Limb (tissue), 2 donors: ENCODE measurements at regions not wholly inside any gene's neighbourhood (a gene's known extent, or its start where the extent isn't known, plus 50 kb on each side); places are given as distances from the start of the nearest gene placed in this dataset.

Source experiments
- DNase-seq, 2 donors: peaks; one replicate each; pipeline ENCODE4 v3.0.0-alpha.2; 2016; ENCODE audit errors: extremely low spot score in 2 of 2

DNA sequence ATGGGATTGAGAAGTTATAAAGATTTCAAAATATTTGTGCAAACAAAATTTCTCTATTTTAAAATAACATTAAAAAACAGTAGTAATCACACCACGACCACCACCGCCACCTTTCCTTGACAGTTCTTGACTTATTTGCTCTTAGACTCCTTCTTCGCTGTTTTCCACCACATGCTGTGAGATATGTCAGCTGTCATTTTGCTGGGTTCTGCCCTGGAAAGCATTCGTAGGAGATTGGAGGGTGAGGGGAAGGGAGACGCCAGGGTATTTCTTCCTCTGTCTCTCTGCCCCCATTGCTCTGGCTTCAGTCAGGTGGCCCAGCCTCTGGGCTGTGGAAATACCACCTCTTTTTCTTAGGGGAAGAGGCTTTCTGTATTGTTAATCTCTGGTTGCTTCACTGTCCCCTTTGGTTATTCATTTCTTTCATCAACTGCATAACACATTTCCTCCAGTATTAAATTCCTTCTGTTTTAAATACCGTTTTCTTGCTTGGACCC, 186.2 kb downstream of the NEDD1 start:
- DNase-seq, result no peak

DNA sequence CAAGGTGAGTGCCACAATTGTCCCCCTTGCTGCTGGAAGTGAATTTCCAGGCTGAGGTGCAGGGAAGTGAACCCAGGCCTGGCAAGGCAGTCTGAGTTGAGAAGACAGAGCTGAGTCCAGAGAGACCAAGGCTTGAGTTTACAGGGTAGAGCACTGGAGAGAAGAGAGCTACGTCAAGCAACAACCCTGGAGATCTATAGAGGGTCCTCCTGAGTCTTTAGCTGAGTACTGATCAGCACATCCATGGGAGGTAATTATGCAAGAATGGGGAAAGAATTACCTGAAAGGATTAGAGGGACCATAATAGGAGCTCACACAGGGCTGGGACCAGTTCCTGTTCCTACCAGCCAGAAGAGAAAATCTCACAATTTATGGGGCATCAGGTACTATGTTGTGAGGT, 190.7 kb downstream of the NEDD1 start:
- DNase-seq, result no peak

DNA sequence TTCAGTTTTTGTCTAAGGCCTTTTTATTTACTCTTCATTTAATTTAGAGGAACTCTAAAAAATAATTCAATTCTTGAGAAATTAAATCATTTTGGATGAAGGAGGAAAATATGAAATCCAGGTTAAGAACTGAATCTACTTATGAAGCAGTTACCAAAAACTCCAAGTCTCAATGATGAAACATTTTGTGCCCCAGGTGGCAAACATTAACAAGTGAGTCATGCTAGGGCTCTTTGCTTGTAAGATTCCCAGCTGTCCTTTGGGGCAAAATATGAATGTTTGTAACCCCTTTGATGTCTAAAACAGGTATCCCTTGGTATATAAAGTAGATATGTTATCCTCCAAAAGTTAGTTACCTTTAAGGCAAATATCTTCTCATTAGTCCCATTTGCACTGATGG, 202.4 kb downstream of the NEDD1 start:
- DNase-seq, result no peak

DNA sequence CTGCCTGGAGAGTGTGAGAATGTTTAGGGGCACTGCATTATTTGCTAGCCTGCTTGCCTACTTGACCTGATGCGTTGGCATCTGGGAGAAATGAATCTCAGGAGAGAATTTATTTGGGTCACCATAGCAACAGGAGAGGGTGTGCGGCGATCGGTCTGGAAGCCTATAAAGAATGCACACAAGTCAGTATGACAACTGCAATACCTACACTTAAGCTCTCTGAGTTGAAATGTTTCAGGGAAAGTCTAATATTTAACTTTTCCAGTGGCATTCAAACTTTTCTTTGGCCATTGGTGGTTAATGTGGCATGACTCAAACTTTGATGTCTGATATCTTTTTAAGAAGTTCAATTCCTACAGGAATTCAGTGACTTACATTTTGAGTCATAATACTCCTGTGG, 205.1 kb downstream of the NEDD1 start:
- no peak for DNase-seq

DNA sequence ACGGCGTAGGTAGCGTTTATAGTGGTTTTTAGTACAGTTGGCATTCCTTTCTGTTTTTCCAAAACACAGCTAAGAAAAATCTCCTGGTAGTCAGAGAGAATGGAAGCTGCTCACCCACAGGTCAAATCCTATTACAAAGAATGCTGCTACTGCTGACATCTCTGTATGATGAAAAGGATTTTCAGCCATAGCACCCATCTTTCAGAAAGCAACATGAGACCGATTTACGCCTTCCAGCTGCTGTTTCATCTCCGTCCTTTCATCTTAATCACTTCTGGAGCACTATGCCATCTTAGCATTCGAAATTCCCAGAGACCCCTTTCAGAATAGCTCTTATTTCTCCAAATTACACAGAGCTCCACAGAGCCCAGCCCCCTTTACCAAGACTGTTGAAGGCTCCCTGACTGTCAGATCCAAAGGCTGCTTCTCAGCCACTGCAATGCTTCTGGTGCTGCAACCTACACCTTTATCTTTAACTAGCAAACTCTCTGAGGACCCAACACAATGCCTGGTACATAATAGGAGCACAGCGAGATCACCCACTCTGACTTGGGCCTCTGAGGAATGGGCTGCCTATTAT, 211.8 kb downstream of the NEDD1 start:
- no peak for DNase-seq

DNA sequence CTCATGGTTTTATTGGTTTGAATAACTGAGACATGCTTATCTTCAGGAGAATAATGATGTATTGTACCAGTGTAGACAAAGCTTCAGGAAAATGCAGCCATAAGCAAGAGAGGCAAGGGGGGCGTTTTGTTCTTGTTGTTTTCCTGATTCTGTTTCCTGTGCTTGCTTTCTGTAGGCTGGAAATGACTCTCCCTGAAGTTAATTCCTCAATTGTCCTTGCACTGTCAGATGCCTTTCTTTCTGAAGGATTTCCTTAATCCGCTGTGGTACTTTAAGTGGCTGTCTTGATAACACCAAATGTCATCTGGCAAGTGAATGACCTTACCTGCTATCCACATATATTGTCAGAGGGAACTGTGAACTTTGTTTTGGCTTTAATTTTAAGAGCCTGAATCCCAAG, 220.0 kb downstream of the NEDD1 start:
- no peak for DNase-seq

DNA sequence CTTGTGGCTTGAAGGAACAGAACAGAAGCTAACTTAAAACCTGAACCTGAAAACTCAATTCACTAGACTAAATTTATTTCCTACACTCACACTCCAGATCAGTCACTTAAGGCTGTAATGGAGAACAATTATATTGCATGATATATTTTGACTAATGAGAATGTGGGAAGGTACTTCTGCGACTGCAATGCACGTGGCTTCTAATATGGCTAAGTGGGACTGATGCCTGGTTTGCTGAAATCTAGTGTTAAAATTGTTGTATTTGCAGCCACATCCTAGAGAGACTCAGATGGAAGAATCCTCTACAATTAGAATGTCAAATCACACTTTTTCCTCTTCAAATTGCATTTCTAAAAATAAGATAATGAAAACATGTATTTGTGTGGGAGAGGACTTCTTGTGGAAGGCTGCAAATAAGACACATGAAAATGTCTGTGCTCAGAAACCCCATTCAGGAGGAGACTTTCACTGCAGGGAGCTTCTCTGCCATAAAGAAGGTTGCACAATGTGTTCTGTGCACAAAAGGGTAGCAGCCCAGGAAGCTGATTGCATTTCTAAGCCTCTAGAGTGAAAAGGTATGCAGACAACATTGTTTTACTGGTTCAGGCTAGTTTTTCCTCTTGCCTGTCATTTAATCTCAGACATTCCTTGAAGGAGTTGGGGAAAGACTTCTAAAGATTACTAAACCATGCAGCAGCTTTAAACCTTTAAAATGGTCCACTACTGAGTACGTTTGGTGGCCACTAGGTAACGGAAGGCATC, 224.3 kb downstream of the NEDD1 start:
- DNase-seq, result no peak

DNA sequence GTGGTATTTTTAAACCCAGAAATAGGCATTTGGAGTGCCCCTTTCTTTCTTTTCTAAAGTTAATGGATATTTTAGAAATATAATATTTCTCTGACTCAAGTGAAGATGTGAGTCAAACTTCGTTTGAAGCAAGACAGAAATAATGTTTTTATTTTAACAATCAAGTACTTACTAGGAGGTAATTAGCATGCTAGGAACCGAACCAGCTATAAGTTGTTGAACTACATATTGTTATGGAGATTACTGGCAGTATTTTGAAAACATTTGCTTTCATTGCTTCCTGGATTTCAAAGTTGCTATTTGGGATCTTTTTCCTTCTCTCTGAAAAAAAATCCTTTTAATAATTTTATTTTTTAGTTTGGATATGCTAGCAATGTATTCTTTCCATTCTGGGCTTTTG, 225.2 kb downstream of the NEDD1 start:
- DNase-seq, result no peak

DNA sequence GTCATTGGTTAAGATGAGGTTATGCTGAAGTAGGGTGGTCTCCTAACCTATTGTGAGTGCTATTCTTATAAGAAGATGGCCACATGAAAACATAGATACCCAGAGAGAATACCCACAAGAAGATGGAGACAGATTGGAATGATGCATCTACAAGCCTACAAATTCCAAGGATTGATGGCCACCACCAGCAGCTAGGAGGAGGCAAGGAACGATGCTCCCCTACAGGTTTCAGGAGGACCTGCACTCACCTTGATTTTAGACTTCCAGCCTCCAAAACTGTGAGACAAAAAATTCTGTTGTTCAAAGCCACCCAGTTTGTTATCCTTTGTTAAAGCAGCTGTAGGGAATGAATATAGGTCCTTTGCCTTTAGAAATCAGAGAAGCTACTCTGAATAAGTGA, 227.4 kb downstream of the NEDD1 start:
- no peak for DNase-seq

DNA sequence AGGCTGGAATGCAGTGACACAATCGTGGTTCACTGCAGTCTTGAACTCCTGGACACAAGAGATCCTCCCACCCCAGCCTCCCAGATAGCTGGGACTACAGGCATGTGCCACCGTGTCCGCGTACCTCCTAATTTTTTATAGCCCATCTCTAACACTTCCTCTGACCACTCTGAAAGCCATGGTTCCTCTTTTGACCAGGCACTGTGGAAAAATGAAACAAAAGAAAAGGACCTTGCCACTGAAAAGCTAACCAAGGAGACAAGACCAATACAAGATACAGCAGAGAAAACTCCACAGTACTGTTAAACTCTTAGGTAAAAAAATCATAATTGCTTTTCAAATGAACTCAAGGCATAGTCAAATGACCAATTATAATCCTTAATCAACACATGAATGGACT, 233.3 kb downstream of the NEDD1 start:
- DNase-seq, result no peak

DNA sequence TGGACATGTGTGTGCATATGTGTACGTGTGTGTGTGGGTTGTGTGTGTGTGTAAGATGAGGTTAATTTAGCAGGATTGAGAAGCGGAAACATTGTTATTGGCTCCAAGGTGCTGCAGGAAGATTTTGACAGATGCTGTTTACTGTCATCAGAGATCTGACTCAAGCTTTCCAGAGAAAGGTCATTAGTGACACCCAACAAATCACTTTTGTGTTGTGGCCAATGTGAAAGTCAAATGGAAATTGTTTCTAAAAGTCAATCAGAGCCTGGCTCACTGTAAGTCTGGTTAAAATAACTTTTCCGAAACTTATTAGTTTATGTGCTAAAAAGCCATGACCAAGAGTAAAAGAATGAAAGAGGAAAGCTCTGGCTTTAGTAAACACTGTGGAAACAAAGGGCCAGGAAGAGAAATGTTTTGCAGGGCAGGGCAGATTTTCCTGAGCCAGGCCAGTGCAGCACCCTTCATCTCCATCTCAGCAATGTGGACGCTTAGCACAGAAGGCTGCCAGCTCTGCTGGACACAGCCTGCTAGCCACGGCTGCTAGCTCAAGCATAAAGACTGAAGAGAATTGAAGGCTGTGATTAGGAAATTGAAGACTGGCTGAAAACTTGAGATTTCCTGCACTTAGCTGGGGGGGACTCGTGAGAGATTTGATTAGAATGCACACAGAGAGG, 235.8 kb downstream of the NEDD1 start:
- no peak for DNase-seq

DNA sequence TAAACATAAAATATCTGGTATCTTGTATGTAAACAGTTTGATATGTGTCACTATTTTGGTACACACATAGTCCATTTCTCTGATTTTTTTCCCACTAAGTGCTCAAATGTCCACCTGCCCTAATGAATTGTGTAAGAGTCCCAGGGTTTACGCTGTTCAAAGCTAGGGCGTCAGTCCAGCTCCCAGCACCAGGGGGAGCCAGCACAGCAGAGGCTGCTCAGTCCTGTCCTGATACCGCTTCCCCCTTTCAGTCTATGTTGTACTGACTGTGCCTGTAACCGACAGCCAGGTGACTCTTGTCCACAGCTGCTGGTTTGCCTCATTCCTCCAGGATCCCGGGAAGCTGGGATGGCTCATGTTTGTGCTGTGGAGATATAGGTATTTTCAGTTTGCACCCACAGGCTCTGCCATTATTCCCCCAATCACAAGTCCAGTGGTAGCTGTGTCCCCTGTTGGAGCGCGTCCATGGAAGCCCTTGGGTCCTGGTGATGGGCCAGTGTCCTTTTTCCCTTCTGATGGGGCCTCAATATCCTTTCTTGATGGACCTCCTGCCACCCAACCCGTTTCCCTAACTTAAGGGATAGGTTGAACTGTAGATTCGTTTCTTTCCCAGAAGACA, 242.0 kb downstream of the NEDD1 start:
- peak; percentile 10 to 57 for DNase-seq

DNA sequence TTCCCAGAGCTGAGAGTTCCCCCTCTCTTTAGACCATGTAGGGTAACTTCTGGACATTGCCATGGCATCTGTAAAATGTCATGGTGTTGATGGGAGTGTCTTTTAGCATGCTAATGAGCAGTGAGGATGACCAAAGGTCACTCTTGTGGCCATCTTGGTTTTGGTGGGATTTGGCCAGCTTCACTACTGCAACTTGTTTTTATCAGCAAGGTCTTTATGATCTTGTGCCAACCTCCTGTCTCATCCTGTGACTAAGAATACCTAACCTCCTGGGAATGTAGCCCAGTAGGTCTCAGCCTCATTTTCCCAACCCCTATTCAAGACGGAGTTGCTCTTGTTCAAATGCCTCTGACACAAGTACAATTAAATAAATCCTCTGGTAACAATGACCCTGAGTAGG, 244.4 kb downstream of the NEDD1 start:
- DNase-seq, result no peak

DNA sequence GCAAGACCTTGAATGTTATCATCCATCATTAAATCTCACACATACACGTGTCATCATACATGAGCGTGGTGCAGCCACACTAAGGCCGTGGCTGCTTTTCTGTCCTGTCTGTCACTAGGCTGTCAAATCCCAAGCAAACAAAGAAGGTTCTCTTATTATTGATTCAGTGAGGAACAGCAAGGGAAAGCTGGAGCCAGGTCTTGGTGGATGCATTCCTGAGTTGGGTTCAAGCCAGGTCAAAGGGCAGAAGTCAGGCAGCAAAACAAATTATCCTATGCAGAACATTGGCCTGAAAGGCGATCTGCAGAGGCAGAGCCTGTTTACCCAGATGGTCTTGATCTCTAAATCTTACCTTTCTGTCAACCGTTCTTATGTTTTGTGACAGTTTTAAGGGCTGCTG, 252.3 kb downstream of the NEDD1 start:
- no peak for DNase-seq

DNA sequence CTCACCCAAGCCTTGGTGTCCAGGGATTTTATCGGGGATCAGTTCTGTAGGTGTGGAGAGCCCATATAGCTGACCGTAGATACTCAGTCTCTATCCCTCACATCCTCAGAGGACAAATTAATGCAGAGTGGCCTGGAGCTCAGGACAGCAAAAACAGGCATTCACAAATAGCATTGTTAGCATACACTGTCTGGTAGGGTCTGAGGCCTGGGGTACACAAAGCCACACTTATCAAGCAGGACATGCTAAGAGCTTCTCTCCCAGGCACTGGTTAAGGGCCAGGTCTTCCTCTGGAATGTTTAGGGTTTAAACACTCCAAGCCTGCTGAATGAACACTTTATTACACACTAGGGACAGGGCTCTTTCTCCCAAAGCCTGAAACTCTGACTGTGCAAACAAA, 253.2 kb downstream of the NEDD1 start:
- DNase-seq, result no peak

DNA sequence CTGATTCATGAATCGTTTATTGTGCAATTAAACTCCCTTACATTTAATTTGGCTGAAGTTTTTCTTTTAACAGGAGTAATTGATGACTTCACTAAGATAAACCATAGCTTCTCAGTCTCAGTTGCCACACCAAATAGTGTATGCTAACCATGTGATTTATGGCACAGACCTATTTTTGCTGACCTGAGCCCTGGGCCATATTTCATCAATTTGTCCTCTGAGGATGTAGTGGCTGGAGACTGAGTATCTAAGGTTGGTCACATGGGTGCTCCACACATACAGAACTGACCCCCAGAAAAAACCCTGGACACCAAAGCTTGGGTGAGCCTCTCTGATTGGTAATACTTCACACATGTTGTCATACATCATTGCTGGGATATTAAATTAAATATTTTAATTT, 255.1 kb downstream of the NEDD1 start:
- no peak for DNase-seq

DNA sequence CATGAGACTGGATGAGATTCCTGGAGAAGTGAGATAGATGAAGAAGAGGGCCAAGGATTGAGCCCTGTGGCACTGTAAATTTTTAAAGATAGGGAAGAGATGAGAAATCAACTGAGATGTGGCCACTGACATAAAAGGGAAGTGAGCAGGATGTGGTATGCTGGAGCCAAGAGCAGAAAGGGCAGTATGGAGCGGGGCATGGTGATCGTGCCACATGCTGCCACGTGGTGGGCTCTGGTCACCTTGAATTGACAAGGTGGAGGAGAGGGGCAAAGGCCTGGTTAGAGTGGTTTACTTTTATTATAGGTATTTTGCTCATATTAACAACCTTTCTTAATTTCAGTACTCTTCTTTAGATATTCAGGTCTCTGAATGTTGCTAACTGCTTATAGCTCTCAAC, 257.9 kb downstream of the NEDD1 start:
- no peak for DNase-seq

DNA sequence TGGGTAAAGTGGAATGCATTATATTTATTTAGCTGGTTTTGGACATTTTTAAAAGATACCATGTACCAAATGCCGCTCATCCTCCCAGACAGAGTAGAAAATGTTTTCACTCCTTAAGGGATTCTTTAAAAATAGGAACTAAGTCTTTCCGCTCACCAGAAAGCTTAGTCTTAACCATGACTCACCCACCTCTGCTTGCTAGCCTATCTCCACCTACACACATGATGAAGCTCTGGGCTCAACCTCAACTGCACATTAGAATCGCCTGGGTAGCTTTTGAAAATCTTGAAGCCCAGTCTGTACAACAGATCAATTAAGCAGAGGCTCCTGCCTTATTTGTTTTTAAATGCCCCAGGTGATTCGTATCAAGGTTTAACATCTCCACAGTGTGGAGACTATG, 260.5 kb downstream of the NEDD1 start:
- no peak for DNase-seq

DNA sequence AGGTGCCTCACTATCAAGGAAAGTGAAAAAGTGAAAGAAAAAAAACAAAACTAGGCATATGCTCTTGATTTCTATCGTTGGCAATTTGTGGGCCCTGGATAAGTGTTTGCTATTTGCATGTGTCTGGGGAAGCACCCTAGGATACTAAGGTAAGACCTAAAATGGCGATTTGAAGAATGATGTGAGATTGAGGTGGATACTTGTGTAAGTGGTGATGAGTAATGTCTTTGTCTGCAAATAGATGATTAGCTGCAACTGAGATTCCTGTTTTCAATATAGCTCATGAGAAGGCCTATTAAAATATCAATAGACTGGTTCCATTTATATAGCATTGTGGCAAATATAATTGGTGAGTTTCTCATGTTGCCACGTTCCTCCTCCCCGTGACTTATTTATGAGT, 261.7 kb downstream of the NEDD1 start:
- DNase-seq, result no peak

DNA sequence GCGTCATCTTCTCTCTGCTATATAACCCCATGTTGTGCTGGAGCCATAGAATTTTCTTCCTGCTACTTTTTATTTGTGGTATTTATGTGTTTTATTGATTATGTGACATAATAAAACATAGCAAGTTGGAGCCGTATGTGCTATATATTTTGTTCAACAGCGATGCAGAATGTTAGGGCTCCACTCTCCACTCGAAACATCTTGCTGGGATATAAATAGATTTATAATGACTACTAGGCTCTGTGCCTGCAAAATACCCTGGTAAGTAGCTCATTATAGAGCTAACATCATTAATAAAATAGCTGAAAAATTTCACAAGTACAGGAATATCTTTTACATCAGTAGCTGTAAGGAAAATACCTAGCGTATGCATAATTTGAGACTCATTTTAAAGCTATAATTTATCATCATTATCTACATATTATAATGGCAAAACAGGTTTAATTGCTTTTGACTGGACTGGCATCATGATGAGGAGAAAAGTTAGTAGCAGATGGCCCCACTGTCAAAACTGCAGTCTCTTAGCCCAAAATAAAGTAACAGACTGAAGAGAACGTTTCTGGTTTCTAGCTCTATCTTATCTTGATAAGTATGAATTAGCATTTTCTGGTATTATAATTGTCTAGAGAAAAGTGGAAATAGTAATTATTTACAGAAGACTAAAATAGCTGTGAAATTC, 263.0 kb downstream of the NEDD1 start:
- DNase-seq, result no peak

DNA sequence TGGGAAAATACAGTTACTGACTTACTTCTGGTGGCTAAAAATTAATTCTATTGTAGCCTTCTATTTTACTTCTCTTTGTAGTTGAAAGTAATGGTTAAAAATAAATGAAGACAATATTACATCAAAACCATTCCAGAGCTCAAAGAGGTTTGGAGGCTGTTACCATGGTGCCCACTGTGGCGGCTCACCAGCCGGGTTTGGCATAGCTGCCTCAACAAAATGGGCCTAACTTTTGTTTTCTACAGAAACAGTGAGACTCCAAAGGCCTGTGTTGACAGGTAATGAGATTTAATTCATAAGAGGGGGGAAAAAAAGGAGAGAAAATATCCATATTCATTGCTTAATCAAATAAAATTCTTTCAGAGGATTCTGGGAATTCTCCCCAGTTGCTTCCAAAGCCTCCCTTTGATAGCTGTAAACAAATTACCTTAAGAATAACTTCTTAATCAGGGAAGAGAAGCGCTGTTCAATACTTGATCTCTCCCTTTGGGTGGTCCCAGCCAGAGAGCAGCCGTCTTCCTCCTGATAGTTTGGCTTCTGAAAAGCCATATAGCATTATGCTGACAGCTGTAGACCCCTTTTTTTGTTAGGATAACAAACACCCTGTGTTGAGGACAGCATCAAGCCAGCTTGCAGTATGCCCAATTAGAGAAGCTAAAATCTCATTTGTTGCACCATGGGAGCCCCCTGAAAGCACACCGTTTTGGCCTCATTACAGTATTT, 266.8 kb downstream of the NEDD1 start:
- DNase-seq, result no peak
